AG09319 (cell line): ENCODE measurements at regions not wholly inside any gene's neighbourhood (a gene's known extent, or its start where the extent isn't known, plus 50 kb on each side); places are given as distances from the start of the nearest gene placed in this dataset.

Source experiments
- DNase-seq: peaks from one replicate; pipeline ENCODE4 v3.0.0-alpha.2; 2010; ENCODE audit warnings: low read depth; ENCODE audit errors: extremely low read depth
- TF ChIP-seq, protein P1 (sequence below): IDR thresholded peaks from 2 replicates; pipeline ENCODE4 v1.5.1; 2011; ENCODE audit warnings: low read depth, mild to moderate bottlenecking, inconsistent platforms, low read length, moderate library complexity

DNA sequence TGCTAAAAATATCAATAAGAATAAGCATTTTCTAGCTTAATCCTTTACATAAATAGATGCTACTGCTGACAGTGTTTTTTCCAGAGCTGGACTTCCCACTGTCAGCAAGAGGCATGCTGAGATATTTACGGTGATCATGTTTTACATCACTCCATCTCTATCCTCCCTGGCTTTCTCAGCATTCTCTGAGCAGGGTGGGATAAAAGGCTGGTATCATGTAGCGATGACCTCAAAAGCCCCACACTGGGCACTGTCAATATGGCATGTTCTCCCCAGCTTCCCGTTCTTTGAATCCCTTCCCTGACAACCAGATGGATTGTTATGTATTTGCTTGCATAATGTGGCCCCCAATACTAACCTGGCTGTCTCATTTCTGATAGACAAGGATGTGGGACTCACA is 83.2 kb upstream of the EPHA4 start:
- no peak for DNase-seq
- TF ChIP-seq, protein P1, sequence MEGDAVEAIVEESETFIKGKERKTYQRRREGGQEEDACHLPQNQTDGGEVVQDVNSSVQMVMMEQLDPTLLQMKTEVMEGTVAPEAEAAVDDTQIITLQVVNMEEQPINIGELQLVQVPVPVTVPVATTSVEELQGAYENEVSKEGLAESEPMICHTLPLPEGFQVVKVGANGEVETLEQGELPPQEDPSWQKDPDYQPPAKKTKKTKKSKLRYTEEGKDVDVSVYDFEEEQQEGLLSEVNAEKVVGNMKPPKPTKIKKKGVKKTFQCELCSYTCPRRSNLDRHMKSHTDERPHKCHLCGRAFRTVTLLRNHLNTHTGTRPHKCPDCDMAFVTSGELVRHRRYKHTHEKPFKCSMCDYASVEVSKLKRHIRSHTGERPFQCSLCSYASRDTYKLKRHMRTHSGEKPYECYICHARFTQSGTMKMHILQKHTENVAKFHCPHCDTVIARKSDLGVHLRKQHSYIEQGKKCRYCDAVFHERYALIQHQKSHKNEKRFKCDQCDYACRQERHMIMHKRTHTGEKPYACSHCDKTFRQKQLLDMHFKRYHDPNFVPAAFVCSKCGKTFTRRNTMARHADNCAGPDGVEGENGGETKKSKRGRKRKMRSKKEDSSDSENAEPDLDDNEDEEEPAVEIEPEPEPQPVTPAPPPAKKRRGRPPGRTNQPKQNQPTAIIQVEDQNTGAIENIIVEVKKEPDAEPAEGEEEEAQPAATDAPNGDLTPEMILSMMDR: no peak

DNA sequence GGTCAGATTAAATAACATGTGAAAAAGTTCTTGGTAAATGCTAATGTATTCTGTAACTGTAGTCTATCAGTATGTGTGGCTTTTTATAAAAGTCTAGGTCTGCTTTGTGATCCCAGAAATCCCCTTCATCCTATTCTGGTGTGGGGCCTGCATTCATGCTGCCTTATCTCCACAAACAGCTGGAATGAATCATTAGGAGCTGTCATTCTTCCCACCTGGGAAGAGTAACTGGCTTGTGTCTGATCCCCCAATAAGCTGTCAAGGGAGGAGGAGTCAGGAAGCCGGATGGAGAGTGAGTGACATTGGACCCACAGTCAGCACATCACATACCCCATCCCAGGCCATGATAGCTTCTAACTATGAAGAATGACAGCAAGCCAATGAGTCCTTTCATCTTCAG is 81.1 kb upstream of the EPHA4 start:
- TF ChIP-seq, protein P1: no peak
- no peak for DNase-seq

DNA sequence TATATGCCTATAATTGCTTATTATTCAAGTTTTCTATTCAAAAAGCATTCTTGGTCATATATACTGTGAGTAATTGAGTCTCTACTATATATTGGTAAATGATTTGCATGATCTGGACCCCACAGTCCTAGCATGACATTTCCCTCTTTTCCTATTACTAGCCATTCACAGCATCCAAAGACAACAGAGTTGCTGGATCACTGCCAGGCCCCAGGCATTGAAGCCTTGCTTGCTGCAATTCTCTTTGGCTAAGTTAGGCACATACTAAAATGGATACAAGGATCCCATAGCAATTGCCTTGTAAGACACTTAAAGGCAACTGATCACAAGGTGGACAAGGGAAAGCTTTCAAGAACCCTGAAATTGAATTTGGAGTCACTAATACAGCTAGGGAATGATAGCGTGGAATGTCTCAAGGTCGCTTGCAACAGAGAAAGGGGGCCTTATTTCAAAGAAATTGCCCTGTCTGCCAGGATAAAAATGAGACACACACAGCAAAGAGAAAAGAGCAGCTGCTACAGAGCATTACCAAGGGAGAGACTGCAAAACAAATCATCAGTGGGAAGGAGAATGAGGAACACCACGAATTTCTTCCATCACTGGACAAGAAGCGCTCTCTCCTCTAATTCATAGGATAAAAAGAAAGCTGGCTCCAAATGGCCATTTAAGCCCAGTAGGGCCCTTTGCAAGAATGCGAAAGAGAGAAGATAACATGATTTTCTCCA is 77.1 kb upstream of the EPHA4 start:
- TF ChIP-seq, protein P1: no peak
- no peak for DNase-seq

DNA sequence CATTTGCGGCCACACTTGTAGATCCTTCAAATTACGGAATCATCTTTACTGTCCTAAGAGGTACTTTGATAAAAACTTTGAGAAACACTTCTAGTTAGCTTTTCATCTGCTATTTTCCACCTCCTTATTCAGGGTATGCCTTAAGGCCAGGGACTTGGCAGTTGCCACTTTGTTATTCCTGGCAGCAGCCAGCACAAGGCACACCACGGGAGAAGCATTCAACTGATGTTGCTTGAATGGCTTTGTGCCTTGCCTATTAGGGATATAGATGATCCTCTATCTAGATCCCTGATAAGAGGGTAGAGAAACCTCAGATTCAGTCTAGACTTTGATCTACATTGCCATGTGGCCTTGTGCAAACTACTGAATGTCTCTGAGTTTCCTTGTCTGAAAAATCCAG is 70.3 kb upstream of the EPHA4 start:
- DNase-seq: no peak
- TF ChIP-seq, protein P1: no peak

DNA sequence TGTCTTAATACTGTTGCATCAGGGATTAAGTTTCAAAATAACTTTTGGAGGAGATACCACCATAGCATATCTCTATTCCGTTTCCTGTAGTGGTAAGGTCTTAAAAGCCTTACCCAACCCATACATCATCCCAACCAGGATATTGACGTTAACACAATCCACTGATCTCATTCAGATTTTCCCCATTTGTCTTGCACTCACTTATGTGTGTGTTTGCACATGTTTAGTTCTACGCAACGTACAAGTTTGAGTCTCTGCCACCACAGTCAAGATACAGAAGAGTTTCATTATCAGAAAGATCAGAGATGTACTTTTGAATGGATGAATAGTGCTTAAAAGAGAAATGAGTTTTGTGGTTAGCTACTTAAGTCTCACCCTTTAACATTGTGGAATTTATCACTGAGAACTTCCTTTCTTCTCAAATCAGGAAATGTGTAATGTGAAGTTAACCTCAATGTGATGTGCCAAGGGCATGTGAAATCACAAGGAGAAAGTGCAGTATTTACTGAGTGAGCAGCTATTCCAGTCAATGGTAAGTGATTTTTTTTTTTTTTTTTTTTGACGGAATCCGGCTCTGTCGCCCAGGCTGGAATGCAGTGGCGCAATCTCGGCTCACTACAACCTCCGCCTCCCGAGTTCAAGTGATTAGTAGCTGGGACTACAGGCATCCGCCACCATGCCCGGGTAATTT is 69.2 kb upstream of the EPHA4 start:
- DNase-seq: no peak

DNA sequence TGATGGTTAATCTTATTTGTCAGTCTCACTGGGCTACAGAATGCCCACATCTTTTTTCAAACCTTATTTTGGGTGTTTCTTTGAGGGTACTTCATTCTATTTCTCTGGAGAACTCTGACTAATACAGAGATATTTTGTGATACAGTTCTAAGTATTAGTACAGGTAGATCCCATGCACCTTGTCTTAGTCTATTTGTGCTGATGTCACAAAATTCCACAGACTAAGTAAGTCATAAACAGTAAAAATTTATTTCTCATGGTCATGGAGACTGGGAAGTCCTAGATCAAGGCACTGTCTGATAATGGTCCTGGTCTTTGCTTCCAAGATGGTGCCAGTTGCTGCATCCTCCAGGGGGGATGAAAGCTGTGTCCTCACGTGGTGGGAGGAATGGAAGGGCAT is 68.6 kb upstream of the EPHA4 start:
- no peak for DNase-seq
- TF ChIP-seq, protein P1: no peak

More for the DNA sequence above, 69.2 kb upstream of the EPHA4 start:
- TF ChIP-seq, protein P1: no peak

DNA sequence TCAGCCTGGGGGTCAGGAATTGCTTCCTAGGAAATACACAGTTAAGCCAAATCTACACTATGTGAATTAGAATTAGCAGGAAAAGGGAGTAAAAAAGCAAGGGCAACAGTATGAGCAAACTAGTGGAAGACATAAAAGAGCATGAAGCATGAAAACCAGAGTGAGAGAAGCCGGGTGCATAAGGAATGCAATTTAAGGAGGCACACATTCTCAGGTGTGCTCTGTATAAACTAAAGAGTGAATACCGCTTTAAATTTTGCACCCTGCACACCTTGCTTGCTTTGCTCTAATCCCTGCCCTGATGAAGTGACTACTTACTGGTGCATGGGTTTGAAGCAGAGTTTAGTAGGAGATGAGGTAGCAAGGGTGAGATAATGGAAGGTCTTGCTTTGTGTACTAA is 65.7 kb upstream of the EPHA4 start:
- TF ChIP-seq, protein P1: no peak
- no peak for DNase-seq
